ENCODE measurements at regions not wholly inside any gene's neighbourhood (a gene's known extent, or its start where the extent isn't known, plus 50 kb on each side); places are given as distances from the start of the nearest gene placed in this dataset.

DNA sequence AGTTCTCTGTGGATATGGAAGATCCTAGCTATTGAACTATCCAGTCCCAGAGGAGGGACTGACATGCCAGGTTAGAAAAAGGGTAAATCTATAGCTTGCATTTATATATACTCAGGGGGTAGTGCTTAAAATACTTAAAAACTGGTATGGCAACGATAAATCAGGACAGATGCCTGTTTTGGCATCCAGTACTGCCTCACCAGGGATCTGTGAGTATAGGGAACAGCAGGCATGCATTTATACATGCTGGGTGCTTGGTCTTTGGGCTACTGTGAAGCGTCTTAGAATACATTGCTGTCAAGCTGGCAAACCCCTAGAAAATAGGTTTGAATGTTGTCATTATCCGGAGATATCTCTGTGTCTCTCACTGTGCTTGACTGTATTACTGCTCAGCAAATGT, 94.2 kb upstream of the DRD2 start:
- Histone ChIP-seq H3K9me3 (no peaks in the 10 kb centered on the region), H3K27me3 (no peaks in the 10 kb centered on the region), H3K4me1 (no peaks in the 10 kb centered on the region), H3K27ac (no peak overlapping the region), H3K4me3 (no peak overlapping the region), H3K36me3 (ENCODE audit: low read depth, missing control alignments) (no peaks in the 10 kb centered on the region)
- DNase-seq: no peak
- WGBS, 2 donors: 96 to 99% methylated on average over 3 of the region's 3 CpGs
- TF ChIP-seq, protein P1, sequence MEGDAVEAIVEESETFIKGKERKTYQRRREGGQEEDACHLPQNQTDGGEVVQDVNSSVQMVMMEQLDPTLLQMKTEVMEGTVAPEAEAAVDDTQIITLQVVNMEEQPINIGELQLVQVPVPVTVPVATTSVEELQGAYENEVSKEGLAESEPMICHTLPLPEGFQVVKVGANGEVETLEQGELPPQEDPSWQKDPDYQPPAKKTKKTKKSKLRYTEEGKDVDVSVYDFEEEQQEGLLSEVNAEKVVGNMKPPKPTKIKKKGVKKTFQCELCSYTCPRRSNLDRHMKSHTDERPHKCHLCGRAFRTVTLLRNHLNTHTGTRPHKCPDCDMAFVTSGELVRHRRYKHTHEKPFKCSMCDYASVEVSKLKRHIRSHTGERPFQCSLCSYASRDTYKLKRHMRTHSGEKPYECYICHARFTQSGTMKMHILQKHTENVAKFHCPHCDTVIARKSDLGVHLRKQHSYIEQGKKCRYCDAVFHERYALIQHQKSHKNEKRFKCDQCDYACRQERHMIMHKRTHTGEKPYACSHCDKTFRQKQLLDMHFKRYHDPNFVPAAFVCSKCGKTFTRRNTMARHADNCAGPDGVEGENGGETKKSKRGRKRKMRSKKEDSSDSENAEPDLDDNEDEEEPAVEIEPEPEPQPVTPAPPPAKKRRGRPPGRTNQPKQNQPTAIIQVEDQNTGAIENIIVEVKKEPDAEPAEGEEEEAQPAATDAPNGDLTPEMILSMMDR (IDR thresholded peaks at IDR 0.05): no peak
- TF ChIP-seq POLR2A (IDR thresholded peaks at IDR 0.05): no peak
- intact Hi-C loops (cut with DNase I; ENCODE audit: low total_unique reads): no loop called here

DNA sequence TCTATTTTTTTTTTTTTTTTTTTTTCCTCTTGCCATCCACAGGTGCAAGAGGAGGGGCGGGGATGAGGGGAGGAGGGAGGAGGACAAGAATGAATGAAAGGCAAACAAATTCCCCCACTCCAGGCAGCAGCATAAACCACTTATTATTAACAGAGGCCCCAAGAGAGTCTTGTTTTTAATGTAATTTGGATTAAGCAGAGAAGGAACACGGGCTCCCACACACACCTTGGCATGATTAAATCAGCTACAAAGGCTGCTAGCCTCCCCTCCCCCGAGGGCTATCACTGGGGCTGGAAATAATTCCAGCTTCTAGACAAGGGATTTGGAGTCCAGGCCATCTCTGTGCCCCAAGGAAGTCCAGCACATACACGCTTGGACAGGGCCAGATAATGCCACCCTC, 93.4 kb upstream of the DRD2 start:
- DNase-seq: no peak
- no peak overlapping the region for H3K4me3 ChIP-seq
- no peaks in the 10 kb centered on the region for H3K36me3 ChIP-seq (ENCODE audit: low read depth, missing control alignments)
- intact Hi-C loops (cut with DNase I; ENCODE audit: low total_unique reads): no loop called here
- TF ChIP-seq, protein P1 (IDR thresholded peaks at IDR 0.05): no peak
- no peak for TF ChIP-seq POLR2A (IDR thresholded peaks at IDR 0.05)
- WGBS, 2 donors: 59 to 85% methylated on average over 4 of the region's 4 CpGs
- H3K27ac ChIP-seq: no peak overlapping the region
- no peaks in the 10 kb centered on the region for H3K27me3 ChIP-seq
- H3K9me3 ChIP-seq: no peaks in the 10 kb centered on the region
- no peaks in the 10 kb centered on the region for H3K4me1 ChIP-seq

DNA sequence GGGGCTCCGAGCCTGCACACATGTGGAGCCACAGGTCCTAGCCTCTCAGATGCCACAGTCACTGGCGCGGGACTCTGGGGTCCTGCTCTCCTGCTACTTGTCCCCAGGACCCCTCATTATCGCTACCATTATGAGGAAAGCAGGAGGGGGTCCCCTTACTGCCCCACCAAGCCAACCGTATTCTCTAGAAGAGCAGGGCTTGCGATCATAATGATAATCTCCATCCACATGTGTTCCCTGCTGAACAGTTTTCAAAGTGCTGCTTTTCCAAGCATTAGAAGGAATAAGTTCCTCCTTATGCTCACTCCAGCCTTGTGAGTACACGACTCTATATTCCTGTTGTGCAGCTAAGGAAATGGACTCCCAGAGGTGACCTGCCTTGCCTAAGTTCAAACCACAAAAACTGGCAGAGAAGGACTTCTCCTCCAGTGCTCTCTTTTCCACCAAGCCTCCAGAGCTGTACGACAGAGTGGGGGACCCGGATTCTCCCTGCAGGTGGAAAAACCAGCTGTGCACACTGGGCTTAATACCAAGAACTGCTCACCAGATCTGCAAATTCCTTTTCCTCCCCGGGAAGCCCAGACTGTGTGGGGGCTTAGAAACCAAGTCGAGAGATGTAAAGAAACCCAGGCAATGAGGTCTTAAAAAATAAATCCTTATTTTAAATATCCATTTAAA, 92.8 kb upstream of the DRD2 start:
- Histone ChIP-seq H3K27ac (no peak overlapping the region), H3K36me3 (ENCODE audit: low read depth, missing control alignments) (no peaks in the 10 kb centered on the region), H3K4me1 (no peaks in the 10 kb centered on the region), H3K4me3 (no peak overlapping the region), H3K9me3 (no peaks in the 10 kb centered on the region), H3K27me3 (no peaks in the 10 kb centered on the region)
- WGBS, 2 donors: 61 to 62% methylated on average over 10 to 11 of the region's 11 CpGs
- DNase-seq: no peak
- intact Hi-C loops (cut with DNase I; ENCODE audit: low total_unique reads): no loop called here
- no peak for TF ChIP-seq POLR2A (IDR thresholded peaks at IDR 0.05)
- TF ChIP-seq, protein P1 (IDR thresholded peaks at IDR 0.05): no peak

DNA sequence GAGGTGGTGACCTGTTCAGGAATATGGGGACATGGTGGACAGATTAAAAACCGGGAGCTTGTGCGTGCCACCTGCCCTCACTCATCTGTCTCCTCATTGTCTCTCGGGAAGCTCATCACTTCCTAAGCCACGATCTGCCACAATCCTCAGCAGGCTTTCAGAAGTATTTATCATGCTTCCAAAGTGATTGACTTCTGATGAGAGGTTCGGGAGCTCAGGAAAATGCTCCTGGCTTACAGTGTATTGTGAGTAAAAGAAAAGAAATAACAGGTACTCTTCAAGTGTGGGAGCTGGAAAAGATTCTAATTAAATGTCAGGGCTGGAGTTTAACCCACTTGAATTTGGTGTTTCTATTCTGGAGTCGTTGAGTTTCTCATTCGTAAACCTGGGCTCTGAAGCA, 91.9 kb upstream of the DRD2 start:
- no peaks in the 10 kb centered on the region for H3K4me1 ChIP-seq
- H3K9me3 ChIP-seq: no peaks in the 10 kb centered on the region
- intact Hi-C loops (cut with DNase I; ENCODE audit: low total_unique reads): no loop called here
- WGBS, 2 donors: 86 to 91% methylated on average over 7 of the region's 7 CpGs
- DNase-seq: no peak
- H3K4me3 ChIP-seq: no peak overlapping the region
- no peak for TF ChIP-seq POLR2A (IDR thresholded peaks at IDR 0.05)
- TF ChIP-seq, protein P1 (IDR thresholded peaks at IDR 0.05): no peak
- H3K27me3 ChIP-seq: no peaks in the 10 kb centered on the region
- H3K36me3 ChIP-seq (ENCODE audit: low read depth, missing control alignments): no peaks in the 10 kb centered on the region
- H3K27ac ChIP-seq: no peak overlapping the region

DNA sequence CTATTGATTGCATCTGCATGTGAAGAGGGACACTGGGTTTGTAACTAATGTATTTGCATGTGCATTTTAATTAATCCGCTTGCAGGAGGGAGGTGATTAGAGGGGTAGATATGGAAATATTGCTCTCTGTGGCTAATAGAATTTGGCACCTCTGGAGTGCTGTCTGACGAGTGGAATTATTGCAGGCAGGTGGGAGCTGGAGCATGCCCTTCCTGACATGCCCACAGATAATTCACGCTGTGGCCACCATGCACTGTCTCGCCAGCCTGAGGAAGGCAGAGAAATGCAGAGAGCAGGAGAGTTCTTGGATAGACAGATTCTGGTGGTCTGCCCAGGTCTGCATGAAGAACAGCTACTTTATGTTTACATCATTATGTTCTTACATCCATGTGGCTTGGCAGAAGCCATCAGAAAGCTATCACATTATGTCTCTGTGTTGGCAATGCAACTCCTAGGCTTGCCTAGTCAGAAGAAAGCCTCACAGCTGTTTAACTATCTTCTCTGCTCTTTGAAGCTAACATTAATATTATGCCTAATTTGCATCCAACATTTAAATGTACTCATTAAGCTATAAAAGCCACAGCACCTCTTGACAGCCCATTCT, 89.4 kb upstream of the DRD2 start:
- WGBS, 2 donors: 48 to 54% methylated on average over 4 of the region's 4 CpGs
- no peak for TF ChIP-seq POLR2A (IDR thresholded peaks at IDR 0.05)
- TF ChIP-seq, protein P1 (IDR thresholded peaks at IDR 0.05): no peak
- H3K4me3 ChIP-seq: no peak overlapping the region
- no peaks in the 10 kb centered on the region for H3K27me3 ChIP-seq
- no peaks in the 10 kb centered on the region for H3K4me1 ChIP-seq
- no peak overlapping the region for H3K27ac ChIP-seq
- no peaks in the 10 kb centered on the region for H3K36me3 ChIP-seq (ENCODE audit: low read depth, missing control alignments)
- intact Hi-C loops (cut with DNase I; ENCODE audit: low total_unique reads): no loop called here
- no peaks in the 10 kb centered on the region for H3K9me3 ChIP-seq
- DNase-seq: no peak
